Amniotic epithelial cell (primary cell): ENCODE measurements at regions not wholly inside any gene's neighbourhood (a gene's known extent, or its start where the extent isn't known, plus 50 kb on each side); places are given as distances from the start of the nearest gene placed in this dataset.
"Not testable (repeated sequence)": the region's sequence is repeated elsewhere in the genome, so short reads cannot be mapped to it uniquely, and the experiment has no call there.

Experiments used
- DNase-seq: peaks from one replicate; pipeline ENCODE4 v3.0.0-alpha.2; 2010; ENCODE audit warnings: low read depth

GRCh38 chr20:5453316-5453715 lies 136.6 kb upstream of the PROKR2 start:
- DNase-seq = not testable (repeated sequence)

GRCh38 chr20:5452691-5453090 lies 135.9 kb upstream of the PROKR2 start:
- DNase-seq = not testable (repeated sequence)

- DNase-seq = not testable (repeated sequence)
These were observed 135.5 kb upstream of the PROKR2 start for GRCh38 chr20:5452286-5452685.

- DNase-seq = no peak
These were observed 135.0 kb upstream of the PROKR2 start for GRCh38 chr20:5451643-5452210.

- peak; percentile 19 for DNase-seq
These were observed 131.8 kb upstream of the PROKR2 start for GRCh38 chr20:5448449-5449118.

GRCh38 chr20:5447188-5447587 lies 130.4 kb upstream of the PROKR2 start:
- DNase-seq = no peak

- no peak for DNase-seq
These were observed 128.9 kb upstream of the PROKR2 start for GRCh38 chr20:5445611-5446010.

GRCh38 chr20:5442101-5442500 lies 125.3 kb upstream of the PROKR2 start:
- DNase-seq = no peak

GRCh38 chr20:5434116-5434515 lies 117.4 kb upstream of the PROKR2 start:
- DNase-seq = no peak

- no peak for DNase-seq
These were observed 116.6 kb upstream of the PROKR2 start for GRCh38 chr20:5433352-5433751.

GRCh38 chr20:5432030-5432429 lies 115.3 kb upstream of the PROKR2 start:
- no peak for DNase-seq

GRCh38 chr20:5430670-5431069 lies 113.9 kb upstream of the PROKR2 start:
- no peak for DNase-seq

- DNase-seq = no peak
These were observed 109.3 kb upstream of the PROKR2 start for GRCh38 chr20:5426026-5426425.

- no peak for DNase-seq
These were observed 99.3 kb upstream of the PROKR2 start for GRCh38 chr20:5416086-5416485.

- DNase-seq = no peak
These were observed 96.6 kb upstream of the PROKR2 start for GRCh38 chr20:5413394-5413793.

GRCh38 chr20:5410470-5410869 lies 93.7 kb upstream of the PROKR2 start:
- no peak for DNase-seq

- DNase-seq = peak; percentile 6
These were observed 86.3 kb upstream of the PROKR2 start for GRCh38 chr20:5402903-5403531.

GRCh38 chr20:5401277-5401875 lies 84.6 kb upstream of the PROKR2 start:
- no peak for DNase-seq

- peak; percentile 10 for DNase-seq
These were observed 83.5 kb upstream of the PROKR2 start for GRCh38 chr20:5400164-5400762.

- DNase-seq = no peak
These were observed 80.6 kb upstream of the PROKR2 start for GRCh38 chr20:5397393-5397792.

- no peak for DNase-seq
These were observed 79.4 kb upstream of the PROKR2 start for GRCh38 chr20:5395932-5396727.
